DND-41 (cell line): ENCODE measurements at regions not wholly inside any gene's neighbourhood (a gene's known extent, or its start where the extent isn't known, plus 50 kb on each side); places are given as distances from the start of the nearest gene placed in this dataset.
A peak's percentile ranks its signal among the peaks of the same experiment; 100 is the strongest.

ENCODE experiments used
- ATAC-seq: fragments of 200-7000 bp; cut with Tn5 transposase; 3 replicates; pipeline ENCODE4 v1.9.1; 2021; ENCODE audit warnings: low read depth; ENCODE audit not compliant: insufficient read depth
- DNase-seq: peaks from one replicate; pipeline ENCODE4 v3.0.0-alpha.2; 2020
- H2AFZ ChIP-seq: 2 replicates; pipeline ENCODE4 v1.6.0; 2012; ENCODE audit warnings: low read depth, low read length
- H3K27ac ChIP-seq: 2 replicates; pipeline ENCODE4 v1.5.1; 2012; ENCODE audit warnings: low read length, inconsistent platforms
- H3K27me3 ChIP-seq: fragments of 200-600 bp; sonication (generic); 2 replicates; pipeline ENCODE4 v1.6.0; 2012; ENCODE audit warnings: low read length, mild to moderate bottlenecking, inconsistent platforms; ENCODE audit not compliant: insufficient read depth, poor library complexity
- H3K36me3 ChIP-seq: 2 replicates; pipeline ENCODE4 v1.5.1; 2012; ENCODE audit warnings: low read length, inconsistent platforms; ENCODE audit not compliant: insufficient read depth
- H3K4me1 ChIP-seq: 2 replicates; pipeline ENCODE4 v1.5.1; 2012; ENCODE audit warnings: mild to moderate bottlenecking, low read length; ENCODE audit not compliant: insufficient read depth
- H3K4me2 ChIP-seq: 2 replicates; pipeline ENCODE4 v1.6.0; 2012; ENCODE audit warnings: mild to moderate bottlenecking, moderate library complexity, low read length, inconsistent platforms; ENCODE audit not compliant: insufficient read depth
- H3K4me3 ChIP-seq, 2 experiments: fragments of 200-600 bp in 1 of 2; shearing (Covaris generic) in 1 of 2; 2 replicates each; pipeline ENCODE4 v1.5.1; 2012 to 2016; ENCODE audit warnings: inconsistent platforms in 2 of 2, low read length in 2 of 2, mild to moderate bottlenecking in 2 of 2, low read depth in 1 of 2, moderate library complexity in 1 of 2
- H3K79me2 ChIP-seq: 2 replicates; pipeline ENCODE4 v1.6.0; 2012; ENCODE audit warnings: low read length, inconsistent platforms; ENCODE audit not compliant: insufficient read depth
- H3K9ac ChIP-seq: 2 replicates; pipeline ENCODE4 v1.6.0; 2012; ENCODE audit warnings: low read depth, mild to moderate bottlenecking, inconsistent platforms, low read length, moderate library complexity
- H3K9me3 ChIP-seq: 2 replicates; pipeline ENCODE4 v1.5.1; 2012; ENCODE audit warnings: low read length, moderate library complexity, mild to moderate bottlenecking, inconsistent platforms; ENCODE audit not compliant: insufficient read depth, severe bottlenecking
- H4K20me1 ChIP-seq: 2 replicates; pipeline ENCODE4 v1.6.0; 2012; ENCODE audit warnings: low read length; ENCODE audit not compliant: insufficient read depth
- CTCF ChIP-seq: IDR thresholded peaks from 2 replicates; pipeline ENCODE4 v1.5.1; 2012; ENCODE audit warnings: borderline replicate concordance, low read length, moderate library complexity, mild to moderate bottlenecking; ENCODE audit not compliant: poor library complexity, severe bottlenecking; ENCODE audit errors: extremely low read depth
- EZH2 ChIP-seq: IDR thresholded peaks from 3 replicates; pipeline ENCODE4 v1.6.1; 2012; ENCODE audit warnings: borderline replicate concordance, low read depth, mild to moderate bottlenecking, moderate library complexity, low read length, inconsistent platforms; ENCODE audit not compliant: severe bottlenecking

GRCh38 chr2:183244300-183244844 lies 120.1 kb downstream of the NUP35 start:
- no peaks in the 10 kb centered on the region for H3K79me2 ChIP-seq
- no peak overlapping the region for H3K27ac ChIP-seq
- H3K4me3 ChIP-seq, result no peak overlapping the region
- ATAC-seq (no peak), DNase-seq (no peak)
- no peaks in the 10 kb centered on the region for H4K20me1 ChIP-seq
- H3K9ac ChIP-seq, result no peak overlapping the region
- H2AFZ ChIP-seq, result no peak overlapping the region
- no peaks in the 10 kb centered on the region for H3K27me3 ChIP-seq
- no peaks in the 10 kb centered on the region for H3K9me3 ChIP-seq
- TF ChIP-seq EZH2 (no peak), CTCF (no peak)
- no peak overlapping the region for H3K4me2 ChIP-seq
- H3K36me3 ChIP-seq, result no peaks in the 10 kb centered on the region
- H3K4me1 ChIP-seq, result no peaks in the 10 kb centered on the region

GRCh38 chr2:183248866-183249567 lies 124.8 kb downstream of the NUP35 start:
- H3K4me2 ChIP-seq, result no peak overlapping the region
- no peaks in the 10 kb centered on the region for H3K79me2 ChIP-seq
- no peaks in the 10 kb centered on the region for H3K4me1 ChIP-seq
- no peaks in the 10 kb centered on the region for H3K36me3 ChIP-seq
- DNase-seq, result no peak
- H3K27ac ChIP-seq, result no peak overlapping the region
- H4K20me1 ChIP-seq, result no peaks in the 10 kb centered on the region
- no peaks in the 10 kb centered on the region for H3K27me3 ChIP-seq
- H3K9me3 ChIP-seq, result no peaks in the 10 kb centered on the region
- TF ChIP-seq EZH2 (no peak), CTCF (peak; percentile 67)
- H3K4me3 ChIP-seq, result no peak overlapping the region
- peak; percentile 58; the same call in 2 of the 3 replicates for ATAC-seq
- H2AFZ ChIP-seq, result no peak overlapping the region
- H3K9ac ChIP-seq, result no peak overlapping the region

GRCh38 chr2:183250061-183250460 lies 125.8 kb downstream of the NUP35 start:
- H3K9ac ChIP-seq, result no peak overlapping the region
- no peak overlapping the region for H3K4me2 ChIP-seq
- H3K4me1 ChIP-seq, result no peaks in the 10 kb centered on the region
- ATAC-seq (no peak), DNase-seq (no peak)
- H3K27ac ChIP-seq, result no peak overlapping the region
- H3K9me3 ChIP-seq, result no peaks in the 10 kb centered on the region
- no peaks in the 10 kb centered on the region for H3K27me3 ChIP-seq
- H3K36me3 ChIP-seq, result no peaks in the 10 kb centered on the region
- no peak overlapping the region for H2AFZ ChIP-seq
- TF ChIP-seq EZH2 (no peak), CTCF (no peak)
- H4K20me1 ChIP-seq, result no peaks in the 10 kb centered on the region
- H3K4me3 ChIP-seq, result no peak overlapping the region
- H3K79me2 ChIP-seq, result no peaks in the 10 kb centered on the region
